ENCODE measurements at regions not wholly inside any gene's neighbourhood (a gene's known extent, or its start where the extent isn't known, plus 50 kb on each side); places are given as distances from the start of the nearest gene placed in this dataset.

DNA sequence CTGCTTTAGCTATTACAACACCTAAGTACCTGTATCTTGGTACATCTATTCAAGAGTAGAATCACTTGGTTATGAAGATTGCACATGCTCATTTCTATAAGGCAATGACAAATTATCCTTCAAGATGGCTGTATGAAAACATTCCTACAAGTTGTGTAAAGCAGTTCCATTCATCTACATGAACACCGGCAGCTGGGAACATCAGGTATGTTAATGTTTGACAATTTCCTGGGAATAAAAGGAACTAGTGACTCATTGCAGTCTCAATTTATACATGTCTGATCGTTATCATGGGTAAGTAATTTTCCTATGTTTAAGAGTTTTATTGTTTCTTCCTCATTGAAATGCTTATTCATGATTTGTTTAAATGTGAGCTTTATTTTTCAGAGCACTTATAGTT lies 203.2 kb upstream of the SEMA3E start:
- TF ChIP-seq, protein P1, sequence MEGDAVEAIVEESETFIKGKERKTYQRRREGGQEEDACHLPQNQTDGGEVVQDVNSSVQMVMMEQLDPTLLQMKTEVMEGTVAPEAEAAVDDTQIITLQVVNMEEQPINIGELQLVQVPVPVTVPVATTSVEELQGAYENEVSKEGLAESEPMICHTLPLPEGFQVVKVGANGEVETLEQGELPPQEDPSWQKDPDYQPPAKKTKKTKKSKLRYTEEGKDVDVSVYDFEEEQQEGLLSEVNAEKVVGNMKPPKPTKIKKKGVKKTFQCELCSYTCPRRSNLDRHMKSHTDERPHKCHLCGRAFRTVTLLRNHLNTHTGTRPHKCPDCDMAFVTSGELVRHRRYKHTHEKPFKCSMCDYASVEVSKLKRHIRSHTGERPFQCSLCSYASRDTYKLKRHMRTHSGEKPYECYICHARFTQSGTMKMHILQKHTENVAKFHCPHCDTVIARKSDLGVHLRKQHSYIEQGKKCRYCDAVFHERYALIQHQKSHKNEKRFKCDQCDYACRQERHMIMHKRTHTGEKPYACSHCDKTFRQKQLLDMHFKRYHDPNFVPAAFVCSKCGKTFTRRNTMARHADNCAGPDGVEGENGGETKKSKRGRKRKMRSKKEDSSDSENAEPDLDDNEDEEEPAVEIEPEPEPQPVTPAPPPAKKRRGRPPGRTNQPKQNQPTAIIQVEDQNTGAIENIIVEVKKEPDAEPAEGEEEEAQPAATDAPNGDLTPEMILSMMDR (IDR thresholded peaks at IDR 0.05; ENCODE audit: low read depth, low read length), result no peak
- DNase-seq (ENCODE audit: extremely low read depth, low read depth), result no peak

DNA sequence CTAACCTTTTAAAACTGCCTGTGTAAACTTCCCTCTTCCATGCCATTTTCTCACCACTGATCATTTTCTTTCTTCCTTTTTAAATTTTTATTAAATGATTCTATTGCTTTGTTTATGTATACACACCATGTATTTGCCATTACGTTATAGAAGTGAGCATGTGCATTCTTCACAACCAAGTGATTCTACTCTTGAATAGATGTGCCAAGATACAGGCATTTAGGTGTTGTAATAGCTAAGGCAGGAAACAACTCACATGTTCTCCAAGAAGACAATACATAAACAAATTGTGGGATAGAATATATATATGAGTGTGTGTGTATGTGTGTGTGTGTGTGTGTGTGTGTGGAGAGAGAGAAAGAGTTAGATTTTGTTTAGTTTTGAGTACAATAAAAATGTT lies 202.6 kb upstream of the SEMA3E start:
- DNase-seq (ENCODE audit: extremely low read depth, low read depth), result no peak
- TF ChIP-seq, protein P1 (IDR thresholded peaks at IDR 0.05; ENCODE audit: low read depth, low read length), result no peak

DNA sequence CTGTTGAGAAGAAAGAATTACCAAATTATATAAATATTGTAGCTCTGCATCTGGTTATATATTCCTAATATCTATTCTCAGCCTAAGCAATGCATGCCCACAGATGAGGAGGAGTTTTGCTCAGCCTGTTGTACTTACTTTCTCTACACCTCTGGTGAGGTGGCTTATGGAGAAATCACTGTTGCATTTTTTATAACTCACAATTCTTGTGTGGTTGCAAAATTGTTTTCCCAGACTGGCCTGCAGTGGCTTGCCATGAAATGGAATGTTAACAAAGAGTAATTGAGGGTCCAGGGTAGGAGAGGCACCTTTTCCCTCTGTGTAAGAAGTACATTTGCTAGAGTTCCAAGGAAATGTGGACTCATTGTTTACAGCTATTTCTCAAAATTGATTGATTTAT lies 202.0 kb upstream of the SEMA3E start:
- TF ChIP-seq, protein P1 (IDR thresholded peaks at IDR 0.05; ENCODE audit: low read depth, low read length), result no peak
- no peak for DNase-seq (ENCODE audit: extremely low read depth, low read depth)

DNA sequence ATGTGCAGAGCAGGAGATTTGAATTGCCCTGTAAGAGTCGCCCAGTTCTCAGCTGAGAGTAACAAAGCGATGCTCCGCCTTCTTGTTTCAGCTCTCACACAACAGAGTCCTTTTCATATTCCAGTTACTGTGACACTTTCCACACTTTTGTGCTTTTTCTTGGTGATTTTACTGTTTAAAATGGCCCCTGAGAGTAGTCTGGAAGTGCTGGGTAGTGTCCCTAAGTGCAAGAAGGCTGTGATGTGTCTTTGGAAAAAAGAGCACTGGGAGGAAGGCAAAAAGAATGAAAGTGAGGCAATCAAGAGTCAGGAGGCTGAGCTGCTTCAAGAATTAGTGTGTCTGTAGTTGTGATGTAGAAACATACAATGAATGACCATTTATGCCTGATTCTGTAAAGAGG lies 201.2 kb upstream of the SEMA3E start:
- TF ChIP-seq, protein P1 (IDR thresholded peaks at IDR 0.05; ENCODE audit: low read depth, low read length), result no peak
- no peak for DNase-seq (ENCODE audit: extremely low read depth, low read depth)

DNA sequence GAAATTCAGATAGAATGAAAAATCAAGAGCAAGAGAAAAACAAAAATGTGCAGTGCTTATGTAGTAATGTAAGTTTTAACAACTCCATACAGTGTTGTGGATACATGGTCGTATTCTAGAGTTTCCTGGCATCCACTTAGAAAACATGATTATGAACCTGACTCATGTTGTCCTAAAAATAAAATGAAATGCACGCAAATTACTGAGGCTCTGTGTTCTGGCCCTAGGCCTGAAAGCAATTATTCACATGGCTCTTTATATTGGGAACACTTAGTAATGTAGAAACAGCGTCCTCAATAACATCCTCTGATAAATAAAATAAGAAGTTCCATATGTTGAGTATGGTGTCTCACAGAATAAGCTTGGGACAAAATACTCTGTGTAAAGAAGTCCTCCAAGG lies 200.2 kb upstream of the SEMA3E start:
- TF ChIP-seq, protein P1 (IDR thresholded peaks at IDR 0.05; ENCODE audit: low read depth, low read length), result no peak
- DNase-seq (ENCODE audit: extremely low read depth, low read depth), result peak; percentile 31

DNA sequence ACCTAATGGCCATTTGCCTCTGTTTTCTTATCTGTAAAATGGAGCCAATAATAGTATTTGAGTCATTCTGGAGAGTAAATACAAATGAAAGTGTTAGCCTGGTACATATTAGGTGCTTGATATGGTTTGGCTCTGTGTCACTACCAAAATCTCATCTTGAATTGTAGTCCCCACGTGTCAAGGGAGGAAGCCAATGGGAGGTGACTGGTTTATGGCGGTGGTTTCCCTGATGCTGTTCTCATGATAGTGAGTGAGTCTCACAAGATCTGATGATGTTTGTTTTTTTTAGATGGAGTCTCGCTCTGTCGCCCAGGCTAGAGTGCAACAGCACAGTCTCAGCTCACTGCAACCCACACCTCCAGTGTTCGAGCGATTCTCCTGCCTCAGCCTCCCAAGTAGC lies 194.0 kb upstream of the SEMA3E start:
- DNase-seq (ENCODE audit: extremely low read depth, low read depth), result no peak
- TF ChIP-seq, protein P1 (IDR thresholded peaks at IDR 0.05; ENCODE audit: low read depth, low read length), result no peak

DNA sequence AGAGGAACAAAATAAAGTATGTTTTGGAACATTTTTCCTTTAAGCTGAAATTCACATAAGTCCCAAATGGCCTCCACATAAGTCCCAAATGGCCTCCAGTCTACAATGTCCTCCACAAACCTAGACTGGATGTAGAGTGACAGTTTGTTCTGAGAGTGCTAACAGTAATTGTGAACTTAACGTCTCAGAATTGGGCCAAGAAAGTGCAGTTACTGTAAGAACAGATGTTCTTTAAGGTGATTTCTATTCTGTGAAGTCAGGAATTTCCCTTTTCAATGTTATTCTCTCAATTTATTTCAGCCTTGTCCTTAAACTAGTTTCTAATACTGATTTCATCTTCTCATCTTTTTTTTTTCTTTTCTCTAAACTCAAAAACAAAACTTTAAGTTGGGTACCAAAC lies 188.7 kb upstream of the SEMA3E start:
- no peak for DNase-seq (ENCODE audit: extremely low read depth, low read depth)
- TF ChIP-seq, protein P1 (IDR thresholded peaks at IDR 0.05; ENCODE audit: low read depth, low read length), result no peak

Data from AG09319 (cell line).